DOHH2 (cell line): ENCODE measurements at regions not wholly inside any gene's neighbourhood (a gene's known extent, or its start where the extent isn't known, plus 50 kb on each side); places are given as distances from the start of the nearest gene placed in this dataset.

ENCODE experiments used
- H3F3A ChIP-seq: fragments of 200-600 bp; sonication (generic), shearing (Covaris generic); 2 replicates; pipeline ENCODE4 v1.6.0; 2016; ENCODE audit warnings: antibody characterized with exemption, mild to moderate bottlenecking; ENCODE audit not compliant: control insufficient read depth, insufficient read depth
- H3K27ac ChIP-seq: fragments of 200-600 bp; sonication (generic); 2 replicates; pipeline ENCODE4 v1.5.1; 2014; ENCODE audit warnings: low read depth, mild to moderate bottlenecking, low read length, moderate library complexity
- H3K27me3 ChIP-seq: fragments of 200-600 bp; sonication (generic); 2 replicates; pipeline ENCODE4 v1.6.1; 2014; ENCODE audit warnings: mild to moderate bottlenecking, low read length, mixed read lengths; ENCODE audit not compliant: control insufficient read depth
- H3K36me3 ChIP-seq: fragments of 200-600 bp; sonication (generic); 2 replicates; pipeline ENCODE4 v1.6.1; 2014; ENCODE audit warnings: mild to moderate bottlenecking, low read length, moderate library complexity, mixed read lengths; ENCODE audit not compliant: control insufficient read depth
- H3K4me1 ChIP-seq: fragments of 200-600 bp; sonication (generic); 2 replicates; pipeline ENCODE4 v1.6.1; 2014; ENCODE audit warnings: mild to moderate bottlenecking, low read length, mixed read lengths; ENCODE audit not compliant: control insufficient read depth
- H3K4me2 ChIP-seq: fragments of 200-600 bp; sonication (generic); 2 replicates; pipeline ENCODE4 v1.6.0; 2014; ENCODE audit warnings: mild to moderate bottlenecking, low read length, moderate library complexity
- H3K4me3 ChIP-seq: fragments of 200-600 bp; sonication (generic); 2 replicates; pipeline ENCODE4 v1.5.1; 2014; ENCODE audit warnings: mild to moderate bottlenecking, low read length, mixed read lengths
- H3K79me2 ChIP-seq: fragments of 200-600 bp; sonication (generic); 2 replicates; pipeline ENCODE4 v1.6.1; 2014; ENCODE audit warnings: mild to moderate bottlenecking, low read length, mixed read lengths; ENCODE audit not compliant: control insufficient read depth
- H3K9me2 ChIP-seq: fragments of 200-600 bp; sonication (generic); replicated peaks from 2 replicates; pipeline ENCODE4 v1.6.1; 2014; ENCODE audit warnings: mild to moderate bottlenecking, low read length, mixed read lengths; ENCODE audit not compliant: control insufficient read depth
- H3K9me3 ChIP-seq: fragments of 200-600 bp; sonication (generic); 2 replicates; pipeline ENCODE4 v1.6.1; 2014; ENCODE audit warnings: antibody characterized with exemption, low read length, mixed read lengths; ENCODE audit not compliant: control insufficient read depth, insufficient read depth
- H4K20me1 ChIP-seq: fragments of 200-600 bp; sonication (generic); 2 replicates; pipeline ENCODE4 v1.6.0; 2014; ENCODE audit warnings: low read depth, mild to moderate bottlenecking, antibody characterized with exemption, low read length, moderate library complexity; ENCODE audit not compliant: control insufficient read depth, insufficient read depth
- CTCF ChIP-seq: fragments of 200-600 bp; sonication (generic); IDR thresholded peaks from one replicate; pipeline ENCODE4 v1.5.1; 2014; ENCODE audit warnings: antibody characterized with exemption, mild to moderate bottlenecking, low read depth, low read length; ENCODE audit not compliant: poor library complexity, severe bottlenecking
- EZH2phosphoT487 ChIP-seq: fragments of 200-600 bp; sonication (generic); IDR thresholded peaks from 2 replicates; pipeline ENCODE4 v1.6.1; 2017; ENCODE audit warnings: borderline replicate concordance, mild to moderate bottlenecking, antibody characterized with exemption, low read length, moderate library complexity, mixed read lengths

DNA sequence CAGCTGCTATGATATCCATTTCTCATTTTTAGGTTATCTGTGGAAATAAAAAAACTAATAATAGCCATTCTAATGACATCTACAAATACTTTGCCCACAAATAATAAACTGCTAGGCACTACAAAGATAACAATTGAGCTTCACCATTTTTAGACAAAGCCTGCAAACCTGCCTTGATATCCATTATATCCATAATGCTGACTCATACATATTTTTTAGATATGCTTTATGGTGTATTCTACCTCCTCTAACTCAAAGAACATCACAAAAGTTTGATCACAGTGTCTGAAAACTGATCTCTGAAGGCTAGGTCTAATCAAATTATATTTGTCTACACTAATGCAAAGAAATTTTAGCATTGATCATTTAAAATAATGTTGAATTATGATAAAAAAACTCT lies 138.4 kb downstream of the HNMT start:
- Histone ChIP-seq H3K4me1 (no peaks in the 10 kb centered on the region), H3K79me2 (no peaks in the 10 kb centered on the region), H3K4me2 (no peak overlapping the region)

GRCh38 chr2:138103156-138103555 lies 138.9 kb downstream of the HNMT start:
- TF ChIP-seq EZH2phosphoT487 = no peak
- TF ChIP-seq CTCF = no peak
- Histone ChIP-seq H3K4me2 (no peak overlapping the region), H3F3A (no peaks in the 10 kb centered on the region), H3K27ac (no peak overlapping the region), H3K4me3 (no peak overlapping the region), H3K9me3 (no peaks in the 10 kb centered on the region), H3K27me3 (no peaks in the 10 kb centered on the region), H3K4me1 (no peaks in the 10 kb centered on the region), H3K79me2 (no peaks in the 10 kb centered on the region), H3K36me3 (no peaks in the 10 kb centered on the region), H4K20me1 (no peaks in the 10 kb centered on the region), H3K9me2 (no peaks in the 10 kb centered on the region; the same call in 1 of the 2 replicates)

More for the DNA sequence above, 138.4 kb downstream of the HNMT start:
- H3K27ac ChIP-seq = no peak overlapping the region
- no peaks in the 10 kb centered on the region; the same call in 1 of the 2 replicates for H3K9me2 ChIP-seq
- no peaks in the 10 kb centered on the region for H3K36me3 ChIP-seq
- no peaks in the 10 kb centered on the region for H3K9me3 ChIP-seq
- no peaks in the 10 kb centered on the region for H4K20me1 ChIP-seq
- H3F3A ChIP-seq = no peaks in the 10 kb centered on the region
- no peak for TF ChIP-seq EZH2phosphoT487
- no peak for TF ChIP-seq CTCF
- no peak overlapping the region for H3K4me3 ChIP-seq
- H3K27me3 ChIP-seq = no peaks in the 10 kb centered on the region

- Histone ChIP-seq H3K4me3 (no peak overlapping the region), H3K9me3 (no peaks in the 10 kb centered on the region), H3K79me2 (no peaks in the 10 kb centered on the region), H3K4me2 (no peak overlapping the region), H3K9me2 (no peaks in the 10 kb centered on the region), H3K36me3 (no peaks in the 10 kb centered on the region), H3K27me3 (no peaks in the 10 kb centered on the region), H3K27ac (no peak overlapping the region), H4K20me1 (no peaks in the 10 kb centered on the region), H3K4me1 (no peaks in the 10 kb centered on the region), H3F3A (no peaks in the 10 kb centered on the region)
- TF ChIP-seq CTCF = no peak
- no peak for TF ChIP-seq EZH2phosphoT487
These were observed 139.8 kb downstream of the HNMT start for GRCh38 chr2:138104071-138104470.

- Histone ChIP-seq H3K9me3 (no peaks in the 10 kb centered on the region), H3K27me3 (no peaks in the 10 kb centered on the region), H4K20me1 (no peaks in the 10 kb centered on the region), H3K4me1 (no peaks in the 10 kb centered on the region), H3K9me2 (no peaks in the 10 kb centered on the region), H3K4me2 (no peak overlapping the region), H3K4me3 (no peak overlapping the region), H3K27ac (no peak overlapping the region), H3K79me2 (no peaks in the 10 kb centered on the region), H3K36me3 (no peaks in the 10 kb centered on the region), H3F3A (no peaks in the 10 kb centered on the region)
- TF ChIP-seq CTCF = no peak
- TF ChIP-seq EZH2phosphoT487 = no peak
These were observed 141.1 kb downstream of the HNMT start for GRCh38 chr2:138105358-138105757.
